ENCODE measurements at regions not wholly inside any gene's neighbourhood (a gene's known extent, or its start where the extent isn't known, plus 50 kb on each side); places are given as distances from the start of the nearest gene placed in this dataset.
A peak's percentile ranks its signal among the peaks of the same experiment; 100 is the strongest.
"Not testable (repeated sequence)": the region's sequence is repeated elsewhere in the genome, so short reads cannot be mapped to it uniquely, and the experiment has no call there.

GRCh38 chr2:37569986-37570679 lies 101.3 kb downstream of the CDC42EP3 start:
- no peak for DNase-seq (ENCODE audit: low read depth in 2 of 2)

- DNase-seq (ENCODE audit: low read depth in 2 of 2): no peak
Measured at GRCh38 chr2:37570773-37571586, 100.5 kb downstream of the CDC42EP3 start.

DNA sequence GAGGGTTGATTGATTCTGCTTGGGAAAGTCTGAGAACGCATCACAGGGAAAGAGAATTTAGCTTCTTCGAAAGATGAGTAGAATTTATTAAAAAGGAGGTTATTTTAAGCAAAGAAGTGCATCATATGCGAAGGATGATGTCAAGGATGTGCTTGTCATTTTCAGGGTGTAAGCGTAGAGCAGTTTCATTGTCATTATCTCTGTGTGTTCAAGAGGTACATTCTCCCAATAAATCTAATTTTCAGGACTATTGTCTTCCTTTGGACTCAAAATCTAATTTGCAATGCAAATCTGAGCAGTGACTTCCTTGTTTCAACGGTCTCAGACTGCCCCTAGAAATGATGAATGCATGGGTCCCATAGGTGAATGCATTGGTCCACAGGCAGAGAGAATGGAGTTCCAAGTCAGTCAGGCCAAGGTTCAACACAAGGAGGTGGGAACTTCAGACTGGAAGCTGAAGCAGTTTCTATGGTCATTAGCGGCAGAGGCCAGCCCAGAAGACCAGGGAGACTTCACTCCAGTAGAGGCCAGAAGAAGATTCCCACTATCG lies 99.8 kb downstream of the CDC42EP3 start:
- DNase-seq (ENCODE audit: low read depth in 2 of 2): no peak

DNA sequence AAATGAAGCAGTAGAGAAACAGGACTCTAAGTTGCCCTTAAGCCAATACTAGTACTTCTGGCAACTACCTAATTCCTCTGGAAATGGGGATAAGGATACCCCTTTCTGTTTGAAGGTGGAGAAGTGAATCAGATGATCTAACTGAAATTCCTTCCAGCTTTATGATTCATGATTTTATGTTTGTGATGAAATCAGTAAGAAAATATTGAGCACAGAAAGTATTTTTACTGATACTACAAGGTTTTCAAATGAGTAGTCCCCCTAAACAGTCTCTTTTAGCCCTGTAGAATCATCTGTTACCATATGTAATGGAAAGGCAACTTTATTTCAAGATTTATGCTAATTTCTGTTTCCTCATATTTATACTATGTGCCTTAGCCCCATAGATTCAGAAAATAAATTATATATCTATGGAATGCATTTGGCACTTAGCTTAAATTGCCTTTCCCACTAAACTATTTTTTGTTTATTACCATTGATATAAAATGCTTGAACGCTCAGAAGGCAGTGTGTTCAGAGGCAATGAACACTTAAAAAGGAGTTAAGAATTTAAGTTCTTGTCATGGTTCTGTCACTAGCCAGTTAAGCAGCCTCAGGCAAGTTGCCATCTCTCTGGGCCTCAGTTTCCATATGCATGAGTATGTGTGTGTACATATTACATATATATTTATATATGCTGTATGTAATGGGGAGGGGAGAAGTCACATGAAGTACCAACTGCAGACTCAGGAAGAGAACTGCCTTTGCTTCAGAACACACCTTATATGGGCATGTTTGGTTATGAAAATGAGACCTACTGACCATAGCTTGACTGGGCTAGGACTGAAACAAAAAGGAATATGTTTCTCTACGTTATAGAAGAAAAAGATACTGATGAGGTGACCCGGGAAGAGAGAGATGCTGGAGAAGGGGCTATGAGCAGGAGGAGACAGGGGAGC lies 97.7 kb downstream of the CDC42EP3 start:
- no peak for DNase-seq (ENCODE audit: low read depth in 2 of 2)

DNA sequence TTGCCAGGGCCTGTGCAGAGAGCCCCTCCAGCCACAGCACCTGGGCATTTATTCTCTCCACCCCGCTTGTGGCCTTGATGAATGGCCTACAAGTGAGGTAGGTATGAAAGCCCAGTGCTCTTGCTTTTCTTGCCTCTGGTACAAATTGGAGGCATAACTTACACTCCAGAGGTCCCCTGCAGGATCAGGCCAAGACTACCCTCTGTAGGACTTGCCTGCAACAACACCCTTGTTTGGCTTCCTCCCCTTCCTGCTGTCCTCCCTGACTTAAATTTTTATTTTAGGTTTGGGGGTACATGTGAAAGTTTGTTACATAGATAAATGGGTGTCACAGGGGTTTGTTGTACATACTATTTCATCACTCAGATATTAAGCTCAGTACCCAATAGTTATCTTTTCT lies 95.7 kb downstream of the CDC42EP3 start:
- no peak for DNase-seq (ENCODE audit: low read depth in 2 of 2)

DNA sequence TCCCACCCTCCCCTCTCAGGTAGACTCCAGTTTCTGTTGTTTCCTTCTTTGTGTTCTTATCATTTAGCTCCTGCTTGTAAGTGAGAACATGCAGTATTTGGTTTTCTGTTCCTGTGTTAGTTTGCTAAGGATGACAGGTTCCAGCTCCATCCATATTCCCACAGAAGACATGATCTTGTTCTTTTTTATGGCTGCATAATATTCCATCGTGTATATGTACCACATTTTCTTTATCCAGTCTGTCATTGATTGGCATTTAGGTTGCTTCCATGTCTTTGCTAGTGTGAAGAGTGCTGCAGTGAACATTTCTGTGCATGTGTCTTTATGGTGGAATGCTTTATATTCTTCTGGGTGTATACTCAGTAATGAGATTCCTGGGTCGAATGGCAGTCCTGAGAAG lies 95.2 kb downstream of the CDC42EP3 start:
- DNase-seq (ENCODE audit: low read depth in 2 of 2): not testable (repeated sequence)

GRCh38 chr2:37576831-37577230 lies 94.6 kb downstream of the CDC42EP3 start:
- no peak for DNase-seq (ENCODE audit: low read depth in 2 of 2)

GRCh38 chr2:37579192-37579713 lies 92.2 kb downstream of the CDC42EP3 start:
- DNase-seq (ENCODE audit: low read depth in 2 of 2): no peak

- not testable (repeated sequence) for DNase-seq (ENCODE audit: low read depth in 2 of 2)
Measured at GRCh38 chr2:37579949-37580348, 91.5 kb downstream of the CDC42EP3 start.

DNA sequence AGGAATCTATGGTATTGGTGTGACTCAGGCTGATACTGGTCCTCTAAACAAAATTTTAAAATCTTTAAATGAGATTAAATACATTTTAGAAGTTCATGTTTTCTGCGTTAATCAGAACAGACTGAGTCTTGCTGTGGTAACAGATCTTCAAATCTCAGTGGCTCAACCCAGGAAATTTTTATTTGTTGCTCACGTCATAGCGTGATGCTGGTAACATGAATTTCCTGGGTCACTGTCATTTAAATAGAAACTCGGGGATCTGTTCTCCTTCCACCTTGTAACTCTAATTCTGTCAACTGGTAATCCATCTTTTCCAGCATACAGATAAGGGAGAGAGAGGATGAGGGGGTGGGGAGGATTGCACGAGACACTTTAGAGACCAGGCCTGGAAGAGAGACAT lies 90.0 kb downstream of the CDC42EP3 start:
- DNase-seq (ENCODE audit: low read depth in 2 of 2): no peak

DNA sequence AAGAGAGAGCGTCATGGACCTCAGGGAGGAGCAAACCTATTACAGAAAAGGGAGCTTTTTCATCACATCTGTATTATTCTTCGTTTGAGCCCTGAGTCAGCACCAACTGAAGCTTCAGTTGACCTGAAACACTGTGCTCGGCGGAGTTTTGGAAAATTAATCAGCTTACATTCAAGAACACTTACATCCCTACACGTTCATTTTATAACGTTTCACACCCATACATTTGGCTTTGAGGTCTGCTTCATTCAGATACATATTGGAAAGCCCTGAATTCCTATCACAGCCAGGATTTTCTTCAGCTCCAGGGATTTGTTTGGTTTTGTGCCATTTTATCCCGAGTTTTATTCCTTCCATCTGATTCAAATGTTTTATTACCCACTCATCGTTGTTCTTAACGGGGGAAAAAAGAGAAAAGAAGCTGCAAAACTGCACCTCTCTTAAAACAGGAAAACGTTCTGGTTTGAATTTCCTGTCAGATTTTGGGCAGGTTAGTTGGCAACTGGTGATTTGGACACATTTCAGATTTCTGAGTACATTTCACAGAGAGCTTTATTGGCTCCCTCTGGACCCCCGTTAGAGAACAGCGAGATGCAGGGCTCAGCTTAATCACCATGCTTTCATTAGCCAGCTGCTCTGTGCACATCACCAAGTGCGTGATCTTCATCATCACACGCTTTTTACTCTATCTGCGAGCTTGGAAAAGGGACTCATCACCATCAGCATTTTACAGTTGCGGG lies 88.8 kb downstream of the CDC42EP3 start:
- no peak for DNase-seq (ENCODE audit: low read depth in 2 of 2)

- DNase-seq (ENCODE audit: low read depth in 2 of 2): no peak
Measured at GRCh38 chr2:37583402-37583801, 88.0 kb downstream of the CDC42EP3 start.

DNA sequence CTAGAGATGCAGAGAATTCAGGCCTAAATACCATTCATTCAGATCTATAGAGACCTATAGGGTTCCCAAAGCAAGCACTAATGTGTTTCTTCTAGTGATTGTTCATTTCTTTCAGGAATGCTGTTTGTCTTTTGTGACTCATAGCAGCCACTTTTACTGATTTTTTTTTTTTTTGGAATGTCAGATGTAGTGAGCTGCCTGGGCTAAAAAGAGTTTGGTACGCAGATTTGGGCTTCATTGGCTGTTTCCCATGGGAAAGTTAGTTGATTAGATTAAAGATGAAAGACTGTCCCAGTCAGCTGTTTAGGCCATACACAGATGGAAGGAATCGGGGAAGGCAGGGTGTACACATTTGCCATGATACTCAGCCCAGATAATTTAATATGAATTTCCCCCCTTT lies 87.6 kb downstream of the CDC42EP3 start:
- no peak for DNase-seq (ENCODE audit: low read depth in 2 of 2)

GRCh38 chr2:37585295-37585908 lies 86.0 kb downstream of the CDC42EP3 start:
- peak; percentile 43 to 55 for DNase-seq (ENCODE audit: low read depth in 2 of 2)

DNA sequence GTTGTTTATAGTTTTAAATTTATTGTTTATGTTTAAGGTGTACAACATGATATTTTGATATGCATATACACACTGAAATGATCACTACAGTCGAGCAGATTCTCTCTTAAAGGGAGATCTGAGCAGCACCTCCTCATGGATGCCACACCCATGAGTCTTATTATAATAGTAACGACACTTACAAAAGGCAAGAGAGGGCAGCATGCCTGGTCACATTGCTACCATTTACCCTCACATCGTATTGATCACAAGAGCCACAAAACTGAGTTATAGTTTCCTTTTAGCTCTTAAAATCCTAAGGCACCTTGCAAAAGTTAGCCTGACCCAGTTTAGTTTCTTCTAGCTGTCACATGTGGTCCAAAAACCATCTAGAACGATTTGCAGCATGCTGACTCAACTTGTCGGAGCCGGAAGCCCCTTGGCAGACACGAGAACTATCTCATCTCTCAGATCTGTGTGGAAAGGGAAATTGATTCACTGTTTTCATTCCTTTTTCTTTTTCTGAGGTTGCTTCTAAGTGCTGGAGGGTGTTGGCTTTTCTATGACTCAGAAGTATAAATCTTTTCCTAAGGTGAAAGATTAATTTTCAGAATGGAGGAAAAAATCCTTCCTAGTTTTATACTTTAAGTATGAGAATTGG lies 85.3 kb downstream of the CDC42EP3 start:
- peak; percentile 68 to 75 for DNase-seq (ENCODE audit: low read depth in 2 of 2)

- no peak for DNase-seq (ENCODE audit: low read depth in 2 of 2)
Measured at GRCh38 chr2:37586663-37587317, 84.7 kb downstream of the CDC42EP3 start.

GRCh38 chr2:37587817-37588216 lies 83.6 kb downstream of the CDC42EP3 start:
- DNase-seq (ENCODE audit: low read depth in 2 of 2): no peak

- DNase-seq (ENCODE audit: low read depth in 2 of 2): no peak
Measured at GRCh38 chr2:37588316-37588777, 83.1 kb downstream of the CDC42EP3 start.

DNA sequence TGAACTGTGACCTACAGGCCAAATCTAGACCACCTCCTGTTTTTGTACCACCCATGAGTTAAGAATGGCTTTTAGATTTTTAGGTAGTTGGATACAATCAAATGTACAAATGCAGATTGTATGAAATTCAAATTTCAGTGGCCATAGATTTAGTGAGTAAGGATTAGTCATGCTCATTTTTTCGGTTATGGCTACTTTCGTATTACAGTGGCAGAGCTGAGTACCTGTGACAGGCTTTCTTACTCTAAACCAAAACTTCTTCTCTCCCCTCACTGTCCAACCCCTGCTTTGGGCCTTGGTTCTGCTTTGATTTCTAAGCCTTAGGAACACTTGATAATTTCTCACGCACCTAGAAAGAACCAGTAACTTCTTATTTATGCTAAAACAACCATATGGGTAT lies 82.1 kb downstream of the CDC42EP3 start:
- no peak for DNase-seq (ENCODE audit: low read depth in 2 of 2)
